ENCODE measurements at regions not wholly inside any gene's neighbourhood (a gene's known extent, or its start where the extent isn't known, plus 50 kb on each side); places are given as distances from the start of the nearest gene placed in this dataset.
A peak's percentile ranks its signal among the peaks of the same experiment; 100 is the strongest.

GRCh38 chr3:192031941-192032340, 571.0 kb downstream of the PYDC2 start:
- Histone ChIP-seq H3K4me1 (replicated peaks in 1 of 2) (no peaks in the 10 kb centered on the region), H3K4me3 (no peak overlapping the region), H3K27me3 (no peaks in the 10 kb centered on the region), H3K9me3 (replicated peaks in 1 of 3) (no peaks in the 10 kb centered on the region), H3K27ac (no peak overlapping the region), H3K36me3 (replicated peaks in 1 of 2) (no peaks in the 10 kb centered on the region)
- no peak for DNase-seq
- TF ChIP-seq CTCF (IDR thresholded peaks at IDR 0.05), result no peak
- TF ChIP-seq POLR2A (IDR thresholded peaks at IDR 0.05), result no peak
- intact Hi-C loops (cut with DNase I), result no loop called here
- 86 to 91% (median 90%) methylated on average over 3 of the region's 3 CpGs for WGBS, 4 donors

GRCh38 chr3:192033246-192033645, 572.3 kb downstream of the PYDC2 start:
- no peak overlapping the region for H3K27ac ChIP-seq
- H3K4me3 ChIP-seq, result no peak overlapping the region
- H3K36me3 ChIP-seq (replicated peaks in 1 of 2), result no peaks in the 10 kb centered on the region
- DNase-seq, result no peak
- H3K27me3 ChIP-seq, result no peaks in the 10 kb centered on the region
- no peaks in the 10 kb centered on the region for H3K9me3 ChIP-seq (replicated peaks in 1 of 3)
- TF ChIP-seq POLR2A (IDR thresholded peaks at IDR 0.05) (no peak), CTCF (IDR thresholded peaks at IDR 0.05) (no peak)
- intact Hi-C loops (cut with DNase I), result no loop called here
- 76 to 100% (median 89%) methylated on average over 1 of the region's 1 CpG for WGBS, 4 donors
- no peaks in the 10 kb centered on the region for H3K4me1 ChIP-seq (replicated peaks in 1 of 2)

GRCh38 chr3:192038726-192039125, 577.8 kb downstream of the PYDC2 start:
- peak; percentile 27 to 71 (median 53) for DNase-seq
- Histone ChIP-seq H3K36me3 (replicated peaks in 1 of 2) (no peaks in the 10 kb centered on the region), H3K4me1 (replicated peaks in 1 of 2) (peaks cover 0 to 9% of the 10 kb centered on the region in 2 donors), H3K27ac (peak overlapping the region in 3 of 5 donors; percentile 25 to 45 (median 37)), H3K9me3 (replicated peaks in 1 of 3) (no peaks in the 10 kb centered on the region), H3K4me3 (no peak overlapping the region), H3K27me3 (no peaks in the 10 kb centered on the region)
- WGBS, 4 donors, result 37 to 54% (median 43%) methylated on average over 3 of the region's 3 CpGs
- intact Hi-C loops (cut with DNase I), result no loop called here
- no peak for TF ChIP-seq CTCF (IDR thresholded peaks at IDR 0.05)
- no peak for TF ChIP-seq POLR2A (IDR thresholded peaks at IDR 0.05)

GRCh38 chr3:192039593-192039992, 578.6 kb downstream of the PYDC2 start:
- intact Hi-C loops (cut with DNase I), result no loop called here

More at GRCh38 chr3:192039593-192039992, 578.6 kb downstream of the PYDC2 start:
- H3K27ac ChIP-seq, result peak overlapping the region in 4 of 5 donors; percentile 25 to 45 (median 32)
- H3K9me3 ChIP-seq (replicated peaks in 1 of 3), result no peaks in the 10 kb centered on the region
- no peak for DNase-seq
- no peaks in the 10 kb centered on the region for H3K36me3 ChIP-seq (replicated peaks in 1 of 2)
- H3K27me3 ChIP-seq, result no peaks in the 10 kb centered on the region
- peaks cover 0 to 9% of the 10 kb centered on the region in 2 donors for H3K4me1 ChIP-seq (replicated peaks in 1 of 2)
- no peak for TF ChIP-seq CTCF (IDR thresholded peaks at IDR 0.05)
- TF ChIP-seq POLR2A (IDR thresholded peaks at IDR 0.05), result no peak
- H3K4me3 ChIP-seq, result no peak overlapping the region
- 42 to 80% (median 69%) methylated on average over 5 of the region's 5 CpGs for WGBS, 4 donors

Data from adrenal gland (tissue), 9 donors.